ENCODE measurements at regions not wholly inside any gene's neighbourhood (a gene's known extent, or its start where the extent isn't known, plus 50 kb on each side); places are given as distances from the start of the nearest gene placed in this dataset.

DNA sequence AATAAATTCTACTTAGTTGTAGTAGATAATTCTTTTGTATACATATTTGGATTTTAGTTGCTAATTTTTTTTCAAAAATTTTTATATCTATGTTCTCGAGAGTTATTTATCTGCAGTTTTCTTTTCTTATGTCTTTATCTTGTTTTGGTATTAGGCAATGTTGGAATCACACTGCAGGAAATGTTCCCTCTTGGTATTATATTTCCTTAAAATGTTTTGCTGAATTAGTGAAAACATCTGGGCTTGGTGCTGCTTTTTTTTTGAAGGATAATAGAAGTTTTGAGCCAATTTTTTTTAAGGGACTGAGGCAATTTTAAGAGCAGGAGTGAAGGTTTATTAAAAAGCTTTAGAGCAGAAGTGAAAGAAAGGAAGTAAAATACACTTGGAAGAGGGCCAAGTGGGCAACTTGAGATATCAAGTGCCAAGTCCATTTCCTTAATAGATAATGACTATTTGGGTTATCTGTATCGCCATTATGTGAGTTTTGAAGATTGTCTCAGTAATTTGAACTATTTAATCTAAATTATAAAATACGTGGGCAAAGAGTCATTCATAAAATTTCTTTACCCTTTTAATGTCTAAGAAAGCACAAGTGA lies 1390.1 kb upstream of the CDH8 start:
- no peak overlapping the region for H3K9ac ChIP-seq (ENCODE audit: low read length)
- H3K27ac ChIP-seq (ENCODE audit: low read length) = no peak overlapping the region
- no peaks in the 10 kb centered on the region for H3K9me2 ChIP-seq (ENCODE audit: insufficient read depth, low read length)
- H3K4me3 ChIP-seq (ENCODE audit: low read length) = no peak overlapping the region
- no peaks in the 10 kb centered on the region for H4K20me1 ChIP-seq (ENCODE audit: insufficient read depth)
- TF ChIP-seq SMC3 (conservative IDR thresholded peaks at IDR 0.05; ENCODE audit: poor library complexity) (no peak), MXI1 (conservative IDR thresholded peaks at IDR 0.05; ENCODE audit: poor library complexity, severe bottlenecking) (no peak), TAF1 (IDR thresholded peaks at IDR 0.05; ENCODE audit: low read depth) (no peak), RAD21 (conservative IDR thresholded peaks at IDR 0.05) (no peak), POLR2AphosphoS5 (IDR thresholded peaks at IDR 0.05) (no peak), EZH2 (IDR thresholded peaks at IDR 0.05; ENCODE audit: borderline replicate concordance, insufficient read depth, low read length, poor library complexity, severe bottlenecking) (no peak)
- TF ChIP-seq, protein P1, sequence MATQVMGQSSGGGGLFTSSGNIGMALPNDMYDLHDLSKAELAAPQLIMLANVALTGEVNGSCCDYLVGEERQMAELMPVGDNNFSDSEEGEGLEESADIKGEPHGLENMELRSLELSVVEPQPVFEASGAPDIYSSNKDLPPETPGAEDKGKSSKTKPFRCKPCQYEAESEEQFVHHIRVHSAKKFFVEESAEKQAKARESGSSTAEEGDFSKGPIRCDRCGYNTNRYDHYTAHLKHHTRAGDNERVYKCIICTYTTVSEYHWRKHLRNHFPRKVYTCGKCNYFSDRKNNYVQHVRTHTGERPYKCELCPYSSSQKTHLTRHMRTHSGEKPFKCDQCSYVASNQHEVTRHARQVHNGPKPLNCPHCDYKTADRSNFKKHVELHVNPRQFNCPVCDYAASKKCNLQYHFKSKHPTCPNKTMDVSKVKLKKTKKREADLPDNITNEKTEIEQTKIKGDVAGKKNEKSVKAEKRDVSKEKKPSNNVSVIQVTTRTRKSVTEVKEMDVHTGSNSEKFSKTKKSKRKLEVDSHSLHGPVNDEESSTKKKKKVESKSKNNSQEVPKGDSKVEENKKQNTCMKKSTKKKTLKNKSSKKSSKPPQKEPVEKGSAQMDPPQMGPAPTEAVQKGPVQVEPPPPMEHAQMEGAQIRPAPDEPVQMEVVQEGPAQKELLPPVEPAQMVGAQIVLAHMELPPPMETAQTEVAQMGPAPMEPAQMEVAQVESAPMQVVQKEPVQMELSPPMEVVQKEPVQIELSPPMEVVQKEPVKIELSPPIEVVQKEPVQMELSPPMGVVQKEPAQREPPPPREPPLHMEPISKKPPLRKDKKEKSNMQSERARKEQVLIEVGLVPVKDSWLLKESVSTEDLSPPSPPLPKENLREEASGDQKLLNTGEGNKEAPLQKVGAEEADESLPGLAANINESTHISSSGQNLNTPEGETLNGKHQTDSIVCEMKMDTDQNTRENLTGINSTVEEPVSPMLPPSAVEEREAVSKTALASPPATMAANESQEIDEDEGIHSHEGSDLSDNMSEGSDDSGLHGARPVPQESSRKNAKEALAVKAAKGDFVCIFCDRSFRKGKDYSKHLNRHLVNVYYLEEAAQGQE (IDR thresholded peaks at IDR 0.05; ENCODE audit: borderline replicate concordance) = no peak
- no peaks in the 10 kb centered on the region for H3K79me2 ChIP-seq (replicated peaks; ENCODE audit: insufficient read depth, low read length)
- H3K9me3 ChIP-seq (ENCODE audit: low read length) = no peaks in the 10 kb centered on the region
- H2AFZ ChIP-seq (ENCODE audit: low read depth, low read length) = no peak overlapping the region
- H3F3A ChIP-seq (ENCODE audit: insufficient read depth, low read length, poor library complexity, severe bottlenecking) = no peaks in the 10 kb centered on the region
- H3K36me3 ChIP-seq (ENCODE audit: insufficient read depth, low read length) = no peaks in the 10 kb centered on the region
- H3K27me3 ChIP-seq (ENCODE audit: insufficient read depth, low read depth, low read length) = no peaks in the 10 kb centered on the region
- no peak overlapping the region for H3K4me2 ChIP-seq (ENCODE audit: low read length)

GRCh38 chr16:63422715-63423114 lies 1386.5 kb upstream of the CDH8 start:
- no peaks in the 10 kb centered on the region for H3K9me3 ChIP-seq (ENCODE audit: low read length)
- no peak overlapping the region for H2AFZ ChIP-seq (ENCODE audit: low read depth, low read length)
- no peaks in the 10 kb centered on the region for H4K20me1 ChIP-seq (ENCODE audit: insufficient read depth)
- no peaks in the 10 kb centered on the region for H3K9me2 ChIP-seq (ENCODE audit: insufficient read depth, low read length)
- no peak overlapping the region for H3K27ac ChIP-seq (ENCODE audit: low read length)
- H3K27me3 ChIP-seq (ENCODE audit: insufficient read depth, low read depth, low read length) = no peaks in the 10 kb centered on the region
- no peaks in the 10 kb centered on the region for H3K36me3 ChIP-seq (ENCODE audit: insufficient read depth, low read length)
- no peaks in the 10 kb centered on the region for H3F3A ChIP-seq (ENCODE audit: insufficient read depth, low read length, poor library complexity, severe bottlenecking)
- no peak overlapping the region for H3K9ac ChIP-seq (ENCODE audit: low read length)
- H3K79me2 ChIP-seq (replicated peaks; ENCODE audit: insufficient read depth, low read length) = no peaks in the 10 kb centered on the region
- no peak overlapping the region for H3K4me3 ChIP-seq (ENCODE audit: low read length)
- TF ChIP-seq TAF1 (IDR thresholded peaks at IDR 0.05; ENCODE audit: low read depth) (no peak), POLR2AphosphoS5 (IDR thresholded peaks at IDR 0.05) (no peak), EZH2 (IDR thresholded peaks at IDR 0.05; ENCODE audit: borderline replicate concordance, insufficient read depth, low read length, poor library complexity, severe bottlenecking) (no peak), RAD21 (conservative IDR thresholded peaks at IDR 0.05) (no peak), MXI1 (conservative IDR thresholded peaks at IDR 0.05; ENCODE audit: poor library complexity, severe bottlenecking) (no peak)
- H3K4me2 ChIP-seq (ENCODE audit: low read length) = no peak overlapping the region

- Histone ChIP-seq H3K9me3 (ENCODE audit: low read length) (no peaks in the 10 kb centered on the region), H3K27ac (ENCODE audit: low read length) (no peak overlapping the region), H3K36me3 (ENCODE audit: insufficient read depth, low read length) (no peaks in the 10 kb centered on the region), H3K4me2 (ENCODE audit: low read length) (no peak overlapping the region), H3K79me2 (replicated peaks; ENCODE audit: insufficient read depth, low read length) (no peaks in the 10 kb centered on the region), H3F3A (ENCODE audit: insufficient read depth, low read length, poor library complexity, severe bottlenecking) (no peaks in the 10 kb centered on the region), H3K27me3 (ENCODE audit: insufficient read depth, low read depth, low read length) (no peaks in the 10 kb centered on the region), H3K9me2 (ENCODE audit: insufficient read depth, low read length) (no peaks in the 10 kb centered on the region), H2AFZ (ENCODE audit: low read depth, low read length) (no peak overlapping the region), H4K20me1 (ENCODE audit: insufficient read depth) (no peaks in the 10 kb centered on the region), H3K4me3 (ENCODE audit: low read length) (no peak overlapping the region), H3K9ac (ENCODE audit: low read length) (no peak overlapping the region)
- no peak for TF ChIP-seq EZH2 (IDR thresholded peaks at IDR 0.05; ENCODE audit: borderline replicate concordance, insufficient read depth, low read length, poor library complexity, severe bottlenecking)
- TF ChIP-seq TAF1 (IDR thresholded peaks at IDR 0.05; ENCODE audit: low read depth) = no peak
- TF ChIP-seq SMC3 (conservative IDR thresholded peaks at IDR 0.05; ENCODE audit: poor library complexity) = no peak
- no peak for TF ChIP-seq RAD21 (conservative IDR thresholded peaks at IDR 0.05)
- TF ChIP-seq CTCF (IDR thresholded peaks at IDR 0.05; ENCODE audit: poor library complexity, severe bottlenecking) = no peak
- TF ChIP-seq, protein P1 (IDR thresholded peaks at IDR 0.05; ENCODE audit: borderline replicate concordance) = no peak
- TF ChIP-seq EP300 (conservative IDR thresholded peaks at IDR 0.05; ENCODE audit: poor library complexity, severe bottlenecking) = no peak
- no peak for TF ChIP-seq POLR2AphosphoS5 (IDR thresholded peaks at IDR 0.05)
- TF ChIP-seq MXI1 (conservative IDR thresholded peaks at IDR 0.05; ENCODE audit: poor library complexity, severe bottlenecking) = no peak
Measured at GRCh38 chr16:63416712-63417111, 1380.5 kb upstream of the CDH8 start.
